ENCODE measurements at regions not wholly inside any gene's neighbourhood (a gene's known extent, or its start where the extent isn't known, plus 50 kb on each side); places are given as distances from the start of the nearest gene placed in this dataset.

- no peak for DNase-seq (ENCODE audit: low read depth)
- no peak overlapping the region for H3K4me3 ChIP-seq (ENCODE audit: control insufficient read depth, low read depth, low read length)
- TF ChIP-seq CTCF (conservative IDR thresholded peaks at IDR 0.05; ENCODE audit: control insufficient read depth, insufficient read depth, low read depth, low read length): no peak
Observed at GRCh38 chr3:31013090-31013489, 118.6 kb upstream of the GADL1 start.

DNA sequence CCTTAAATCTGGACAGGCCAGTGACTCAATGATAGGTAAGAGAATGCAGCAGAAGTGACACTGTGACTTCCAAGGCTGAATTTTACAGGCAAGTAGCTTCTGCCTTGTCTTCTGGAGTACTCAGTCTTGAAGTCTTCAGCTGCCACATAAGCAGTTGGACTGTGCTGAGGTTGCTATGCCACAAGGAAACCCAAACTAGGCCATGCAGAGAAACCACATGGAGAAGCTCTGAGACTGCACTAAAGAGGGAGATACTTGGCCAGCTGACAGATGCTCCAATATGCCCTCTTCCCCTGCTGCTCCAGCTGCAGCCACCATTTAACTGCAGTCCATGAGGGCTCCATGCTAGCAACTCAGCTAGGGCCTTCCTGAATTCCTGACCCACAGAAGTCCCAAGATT is 119.4 kb upstream of the GADL1 start:
- TF ChIP-seq CTCF (conservative IDR thresholded peaks at IDR 0.05; ENCODE audit: control insufficient read depth, insufficient read depth, low read depth, low read length): no peak
- no peak overlapping the region for H3K4me3 ChIP-seq (ENCODE audit: control insufficient read depth, low read depth, low read length)
- no peak for DNase-seq (ENCODE audit: low read depth)

DNA sequence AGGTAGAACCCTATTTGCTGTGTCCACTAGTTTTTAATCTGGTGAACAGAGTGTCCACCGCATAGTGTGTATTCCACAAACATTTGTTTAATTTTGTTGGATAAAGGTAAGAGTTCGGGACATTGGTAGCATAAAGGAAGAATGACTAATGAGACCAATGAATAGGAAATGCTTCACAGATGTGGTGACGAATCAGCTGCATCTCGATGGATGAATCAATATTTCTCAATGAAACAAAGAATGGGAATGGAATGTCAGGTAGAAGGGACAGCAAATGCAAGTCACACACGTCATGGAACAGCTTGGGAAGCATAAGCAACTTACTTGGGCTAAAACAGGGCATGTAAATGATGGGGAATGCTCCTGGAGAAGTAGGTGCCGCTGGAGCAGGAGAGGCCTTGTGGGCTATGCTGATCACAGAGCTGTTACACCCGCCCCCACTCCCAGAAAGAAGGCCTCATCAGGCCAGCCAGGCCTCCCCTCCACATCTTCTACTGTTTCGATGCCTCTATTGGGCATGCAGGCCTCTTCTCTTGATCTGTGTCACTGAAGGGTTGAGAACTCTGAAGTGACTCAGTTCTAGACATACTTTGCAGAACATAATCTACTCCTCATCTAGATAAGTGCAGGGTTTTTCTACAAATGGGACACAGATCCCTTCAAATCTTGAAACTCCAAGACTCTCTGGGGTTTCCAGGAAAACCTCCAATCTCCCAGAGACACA is 120.0 kb upstream of the GADL1 start:
- TF ChIP-seq CTCF (conservative IDR thresholded peaks at IDR 0.05; ENCODE audit: control insufficient read depth, insufficient read depth, low read depth, low read length): no peak
- DNase-seq (ENCODE audit: low read depth): peak; percentile 73
- H3K4me3 ChIP-seq (ENCODE audit: control insufficient read depth, low read depth, low read length): no peak overlapping the region

DNA sequence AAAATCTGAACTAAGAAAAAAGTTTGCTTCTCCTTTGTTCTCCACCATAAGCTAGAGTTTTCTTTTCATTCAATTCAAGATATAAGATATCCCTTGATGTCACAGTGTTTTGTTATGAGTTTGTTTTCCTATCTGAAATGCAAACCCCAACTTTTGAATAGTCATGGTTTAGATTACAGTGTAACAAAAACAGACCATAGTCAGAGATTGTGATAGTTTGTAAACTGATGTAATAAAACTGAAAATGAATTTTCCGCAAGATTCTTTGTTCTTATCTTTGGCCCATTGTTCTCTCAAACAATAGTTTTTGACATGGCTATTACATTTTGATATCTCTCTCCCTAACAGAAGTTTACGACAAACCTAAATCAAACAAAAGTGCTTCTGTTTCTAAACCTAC is 121.7 kb upstream of the GADL1 start:
- H3K4me3 ChIP-seq (ENCODE audit: control insufficient read depth, low read depth, low read length): no peak overlapping the region
- no peak for TF ChIP-seq CTCF (conservative IDR thresholded peaks at IDR 0.05; ENCODE audit: control insufficient read depth, insufficient read depth, low read depth, low read length)
- DNase-seq (ENCODE audit: low read depth): no peak

GRCh38 chr3:31022716-31023115 is 128.3 kb upstream of the GADL1 start:
- no peak for TF ChIP-seq CTCF (conservative IDR thresholded peaks at IDR 0.05; ENCODE audit: control insufficient read depth, insufficient read depth, low read depth, low read length)
- H3K4me3 ChIP-seq (ENCODE audit: control insufficient read depth, low read depth, low read length): no peak overlapping the region
- DNase-seq (ENCODE audit: low read depth): no peak

- no peak overlapping the region for H3K4me3 ChIP-seq (ENCODE audit: control insufficient read depth, low read depth, low read length)
- no peak for TF ChIP-seq CTCF (conservative IDR thresholded peaks at IDR 0.05; ENCODE audit: control insufficient read depth, insufficient read depth, low read depth, low read length)
- DNase-seq (ENCODE audit: low read depth): no peak
Observed at GRCh38 chr3:31025541-31025940, 131.1 kb upstream of the GADL1 start.

Measured in fibroblast of mammary gland (primary cell).